Ishikawa (cell line): ENCODE measurements at regions not wholly inside any gene's neighbourhood (a gene's known extent, or its start where the extent isn't known, plus 50 kb on each side); places are given as distances from the start of the nearest gene placed in this dataset.

Experiments
- CREB1 ChIP-seq: IDR thresholded peaks from 2 replicates; pipeline ENCODE4 v1.6.1; 2012; ENCODE audit warnings: low read depth
- EP300 ChIP-seq: IDR thresholded peaks from 2 replicates; pipeline ENCODE4 v1.6.1; 2012; ENCODE audit warnings: borderline replicate concordance
- MAX ChIP-seq: IDR thresholded peaks from 2 replicates; pipeline ENCODE4 v1.6.1; 2012
- RAD21 ChIP-seq: IDR thresholded peaks from 2 replicates; pipeline ENCODE4 v1.6.1; 2012; ENCODE audit warnings: low read depth
- TEAD4 ChIP-seq: IDR thresholded peaks from 2 replicates; pipeline ENCODE4 v1.6.1; 2012
- YY1 ChIP-seq: IDR thresholded peaks from 2 replicates; pipeline ENCODE4 v1.6.1; 2012; ENCODE audit warnings: low read depth

DNA sequence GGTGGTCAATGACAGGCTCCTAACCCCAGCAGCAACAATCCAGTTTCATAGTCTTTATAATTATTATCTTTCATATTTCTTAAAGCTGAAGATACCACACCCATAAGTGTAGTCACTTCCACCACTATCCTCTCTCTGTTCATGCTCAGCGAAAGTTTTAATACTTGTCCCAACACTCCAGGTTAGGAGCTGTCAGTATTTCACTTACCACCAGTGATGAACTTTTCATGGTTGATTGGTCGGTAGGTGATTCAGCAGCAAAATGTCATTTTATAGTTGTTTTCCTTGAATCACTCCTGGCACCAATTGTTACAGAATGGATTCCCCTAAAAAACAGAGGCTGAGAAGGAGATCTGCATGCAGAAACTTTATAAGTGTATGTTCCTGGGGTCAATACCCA lies 324.9 kb downstream of the CCDC85A start:
- TF ChIP-seq EP300 (no peak), CREB1 (no peak), RAD21 (no peak), TEAD4 (no peak), MAX (no peak), YY1 (no peak)
